ENCODE measurements at regions not wholly inside any gene's neighbourhood (a gene's known extent, or its start where the extent isn't known, plus 50 kb on each side); places are given as distances from the start of the nearest gene placed in this dataset.

DNA sequence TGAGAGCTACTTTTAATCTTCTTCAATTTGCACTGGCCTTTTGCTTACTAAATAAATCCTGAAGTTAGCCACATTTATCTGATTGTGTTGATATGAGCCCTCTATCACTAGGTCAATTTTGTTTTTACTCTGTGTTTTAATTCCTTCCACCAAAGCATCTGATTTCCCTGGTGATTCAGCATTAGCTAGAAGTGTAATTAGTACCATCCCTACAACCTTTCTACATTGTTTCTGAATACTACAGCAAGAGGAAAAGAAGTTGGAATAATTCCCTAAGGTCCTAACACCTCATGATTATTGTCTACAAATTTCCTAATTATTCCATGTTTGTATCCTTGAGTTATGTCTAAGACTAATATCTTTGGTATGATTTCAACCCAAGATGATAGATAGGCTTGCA, 1093.6 kb downstream of the SUCLG1 start:
- TF ChIP-seq, protein P1, sequence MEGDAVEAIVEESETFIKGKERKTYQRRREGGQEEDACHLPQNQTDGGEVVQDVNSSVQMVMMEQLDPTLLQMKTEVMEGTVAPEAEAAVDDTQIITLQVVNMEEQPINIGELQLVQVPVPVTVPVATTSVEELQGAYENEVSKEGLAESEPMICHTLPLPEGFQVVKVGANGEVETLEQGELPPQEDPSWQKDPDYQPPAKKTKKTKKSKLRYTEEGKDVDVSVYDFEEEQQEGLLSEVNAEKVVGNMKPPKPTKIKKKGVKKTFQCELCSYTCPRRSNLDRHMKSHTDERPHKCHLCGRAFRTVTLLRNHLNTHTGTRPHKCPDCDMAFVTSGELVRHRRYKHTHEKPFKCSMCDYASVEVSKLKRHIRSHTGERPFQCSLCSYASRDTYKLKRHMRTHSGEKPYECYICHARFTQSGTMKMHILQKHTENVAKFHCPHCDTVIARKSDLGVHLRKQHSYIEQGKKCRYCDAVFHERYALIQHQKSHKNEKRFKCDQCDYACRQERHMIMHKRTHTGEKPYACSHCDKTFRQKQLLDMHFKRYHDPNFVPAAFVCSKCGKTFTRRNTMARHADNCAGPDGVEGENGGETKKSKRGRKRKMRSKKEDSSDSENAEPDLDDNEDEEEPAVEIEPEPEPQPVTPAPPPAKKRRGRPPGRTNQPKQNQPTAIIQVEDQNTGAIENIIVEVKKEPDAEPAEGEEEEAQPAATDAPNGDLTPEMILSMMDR (IDR thresholded peaks at IDR 0.05), result no peak
- no peak for TF ChIP-seq ZFX (IDR thresholded peaks at IDR 0.05; ENCODE audit: borderline replicate concordance)

Measured in 22Rv1 (cell line).